SK-N-SH (cell line): ENCODE measurements at regions not wholly inside any gene's neighbourhood (a gene's known extent, or its start where the extent isn't known, plus 50 kb on each side); places are given as distances from the start of the nearest gene placed in this dataset.

Experiments
- CTCF ChIA-PET: fragments of 300-600, 350-600 bp; formaldehyde crosslinking; extraction: SDS; loops from one replicate; lab custom pipeline; 2021; lab: Yijun Ruan, JAX
- POLR2A ChIA-PET: fragments of 350-600 bp; sonication (Branson Sonifier 250); formaldehyde crosslinking; extraction: SDS; loops from one replicate; lab custom pipeline; 2020; ENCODE audit warnings: antibody characterized with exemption, inconsistent platforms; lab: Yijun Ruan, JAX
- DNase-seq: peaks from one replicate; pipeline ENCODE4 v3.0.0; 2012
- H2AFZ ChIP-seq: fragments of 200-600 bp; sonication (generic); 2 replicates; pipeline ENCODE4 v1.8.1; 2016; ENCODE audit warnings: antibody characterized with exemption, mild to moderate bottlenecking, low read depth
- H3F3A ChIP-seq: fragments of 200-600 bp; sonication (generic); replicated peaks from 2 replicates; pipeline ENCODE3; 2016; ENCODE audit warnings: antibody characterized with exemption, mild to moderate bottlenecking; ENCODE audit not compliant: insufficient read depth
- H3K27ac ChIP-seq, 2 experiments: fragments of 200-500 bp in 1 of 2; fragments of 200-600 bp in 1 of 2; sonication (Bioruptor generic) in 1 of 2; sonication (generic), shearing (Covaris generic) in 1 of 2; 2 replicates each; pipeline versions ENCODE4 v1.5.1 to v1.6.1; 2014 to 2016; ENCODE audit warnings: low read depth in 2 of 2, inconsistent platforms in 1 of 2, low read length in 1 of 2, mild to moderate bottlenecking in 1 of 2, mixed read lengths in 1 of 2
- H3K27me3 ChIP-seq: fragments of 200-600 bp; sonication (generic), shearing (Covaris generic); 2 replicates; pipeline ENCODE4 v1.6.1; 2016; ENCODE audit warnings: mixed run types; ENCODE audit not compliant: insufficient read depth
- H3K36me3 ChIP-seq, 2 experiments: fragments of 200-500 bp in 1 of 2; fragments of 200-600 bp in 1 of 2; sonication (Bioruptor generic) in 1 of 2; sonication (generic) in 1 of 2; replicated peaks in 1 of 2; 2 replicates each; pipeline versions ENCODE3 to v1.5.1; 2014 to 2016; ENCODE audit warnings: low read length in 1 of 2, mild to moderate bottlenecking in 1 of 2; ENCODE audit not compliant: insufficient read depth in 2 of 2, control insufficient read depth in 1 of 2
- H3K4me1 ChIP-seq, 2 experiments: fragments of 200-500 bp in 1 of 2; fragments of 200-600 bp in 1 of 2; sonication (Bioruptor generic) in 1 of 2; sonication (generic), shearing (Covaris generic) in 1 of 2; 2 replicates each; pipeline versions ENCODE4 v1.5.1 to v1.6.1; 2014 to 2016; ENCODE audit warnings: low read depth in 1 of 2, low read length in 1 of 2, mixed run types in 1 of 2; ENCODE audit not compliant: insufficient read depth in 2 of 2, control insufficient read depth in 1 of 2
- H3K4me2 ChIP-seq: fragments of 200-600 bp; sonication (generic), shearing (Covaris generic); 2 replicates; pipeline ENCODE4 v1.6.1; 2017; ENCODE audit warnings: mixed run types
- H3K4me3 ChIP-seq, 2 experiments: fragments of 200-500 bp in 1 of 2; fragments of 200-600 bp in 1 of 2; sonication (Bioruptor generic) in 1 of 2; sonication (generic), shearing (Covaris generic) in 1 of 2; 2 replicates each; pipeline versions ENCODE4 v1.5.1 to v1.8.1; 2014 to 2016; ENCODE audit warnings: low read depth in 2 of 2, inconsistent platforms in 1 of 2, low read length in 1 of 2, mild to moderate bottlenecking in 1 of 2, mixed read lengths in 1 of 2, moderate library complexity in 1 of 2
- H3K79me2 ChIP-seq: fragments of 200-600 bp; sonication (generic); 2 replicates; pipeline ENCODE4 v1.8.1; 2017; ENCODE audit warnings: mild to moderate bottlenecking; ENCODE audit not compliant: insufficient read depth
- H3K9ac ChIP-seq: fragments of 200-600 bp; sonication (generic); 2 replicates; pipeline ENCODE4 v1.6.1; 2017; ENCODE audit warnings: mixed run types
- H3K9me2 ChIP-seq: fragments of 200-600 bp; sonication (generic); 2 replicates; pipeline ENCODE4 v1.6.1; 2017; ENCODE audit warnings: mixed run types
- H3K9me3 ChIP-seq: fragments of 200-600 bp; sonication (generic); 2 replicates; pipeline ENCODE4 v1.6.1; 2017; ENCODE audit warnings: mixed run types, mild to moderate bottlenecking, moderate library complexity
- H4K20me1 ChIP-seq: fragments of 200-600 bp; sonication (generic); 2 replicates; pipeline ENCODE4 v1.6.1; 2017; ENCODE audit warnings: mild to moderate bottlenecking, mixed run types; ENCODE audit not compliant: insufficient read depth
- CHD2 ChIP-seq: fragments of 150-350 bp; IDR thresholded peaks from 2 replicates; pipeline ENCODE4 v1.6.1; 2018; ENCODE audit warnings: low read length; ENCODE audit not compliant: partially characterized antibody
- ELF1 ChIP-seq: IDR thresholded peaks from 2 replicates; pipeline ENCODE4 v1.4.0; 2012
- EP300 ChIP-seq, 2 experiments: IDR thresholded peaks; 2 replicates each; pipeline versions ENCODE4 v1.4.0 to v1.6.1; 2012; ENCODE audit warnings: borderline replicate concordance in 1 of 2, low read depth in 1 of 2, low read length in 1 of 2
- EZH2phosphoT487 ChIP-seq: fragments of 200-600 bp; sonication (generic); IDR thresholded peaks from 2 replicates; pipeline ENCODE4 v1.6.1; 2017; ENCODE audit warnings: low read depth, mixed run types, mild to moderate bottlenecking, antibody characterized with exemption, moderate library complexity, borderline replicate concordance
- FOSL2 ChIP-seq: IDR thresholded peaks from 2 replicates; pipeline ENCODE4 v1.4.0; 2012; ENCODE audit warnings: low read depth, mild to moderate bottlenecking, moderate library complexity, borderline replicate concordance
- FOXM1 ChIP-seq: IDR thresholded peaks from 2 replicates; pipeline ENCODE4 v1.4.0; 2012; ENCODE audit warnings: low read depth, mild to moderate bottlenecking
- GATA2 ChIP-seq: sonication (generic); formaldehyde crosslinking; IDR thresholded peaks from 2 replicates; pipeline ENCODE4 v1.5.0; 2020; ENCODE audit warnings: mild to moderate bottlenecking, missing genetic modification reagents
- JUND ChIP-seq: IDR thresholded peaks from 2 replicates; pipeline ENCODE4 v1.4.0; 2012
- MEF2A ChIP-seq: IDR thresholded peaks from 2 replicates; pipeline ENCODE4 v1.4.0; 2012; ENCODE audit warnings: low read depth, borderline replicate concordance
- MXI1 ChIP-seq: IDR thresholded peaks from 2 replicates; pipeline ENCODE4 v1.6.1; 2012; ENCODE audit warnings: mild to moderate bottlenecking, low read depth, low read length, improper control_type of control experiment
- POLR2AphosphoS5 ChIP-seq: IDR thresholded peaks from 2 replicates; pipeline ENCODE4 v1.6.1; 2012; ENCODE audit warnings: low read depth, low read length
- RCOR1 ChIP-seq: fragments of 150-350 bp; IDR thresholded peaks from 2 replicates; pipeline ENCODE4 v1.6.1; 2017; ENCODE audit warnings: antibody characterized with exemption, low read length
- RFX5 ChIP-seq: IDR thresholded peaks from 2 replicates; pipeline ENCODE4 v1.6.1; 2012; ENCODE audit warnings: mild to moderate bottlenecking, improper control_type of control experiment, low read length
- SMC3 ChIP-seq: IDR thresholded peaks from 2 replicates; pipeline ENCODE4 v1.6.1; 2012; ENCODE audit warnings: low read depth, low read length, improper control_type of control experiment
- TAF1 ChIP-seq: IDR thresholded peaks from 2 replicates; pipeline ENCODE4 v1.6.1; 2012; ENCODE audit warnings: low read depth, mild to moderate bottlenecking, low read length, moderate library complexity, borderline replicate concordance
- TCF12 ChIP-seq: IDR thresholded peaks from 2 replicates; pipeline ENCODE4 v1.4.0; 2012
- TEAD4 ChIP-seq: IDR thresholded peaks from 2 replicates; pipeline ENCODE4 v1.4.0; 2012; ENCODE audit warnings: mild to moderate bottlenecking, borderline replicate concordance; ENCODE audit not compliant: insufficient read depth
- USF2 ChIP-seq: fragments of 150-350 bp; IDR thresholded peaks from 2 replicates; pipeline ENCODE4 v1.6.1; 2017; ENCODE audit warnings: antibody characterized with exemption, low read length, low read depth, borderline replicate concordance
- YY1 ChIP-seq: IDR thresholded peaks from 2 replicates; pipeline ENCODE4 v1.4.0; 2012; ENCODE audit warnings: low read depth, mild to moderate bottlenecking
- WGBS: methylation state at CpG from one replicate; pipeline ENCODE4 v1.1.6; 2017; ENCODE audit warnings: low lambda C conversion rate; 5-methylcytosine and 5-hydroxymethylcytosine counted together
- TF ChIP-seq, protein P1 (sequence below): fragments of 200-600 bp; sonication (generic); IDR thresholded peaks from 2 replicates; pipeline ENCODE4 v1.6.1; 2017; ENCODE audit warnings: antibody characterized with exemption, mild to moderate bottlenecking, moderate library complexity
- TF ChIP-seq, protein P2 (sequence below): IDR thresholded peaks from 2 replicates; pipeline ENCODE4 v1.4.0; 2012; ENCODE audit warnings: low read depth, borderline replicate concordance
- TF ChIP-seq, protein P3 (sequence below): IDR thresholded peaks from 2 replicates; pipeline ENCODE4; 2012
- TF ChIP-seq, protein P4 (sequence below): IDR thresholded peaks from 2 replicates; pipeline ENCODE4 v1.6.1; 2012; ENCODE audit warnings: mild to moderate bottlenecking, low read depth, low read length, moderate library complexity

DNA sequence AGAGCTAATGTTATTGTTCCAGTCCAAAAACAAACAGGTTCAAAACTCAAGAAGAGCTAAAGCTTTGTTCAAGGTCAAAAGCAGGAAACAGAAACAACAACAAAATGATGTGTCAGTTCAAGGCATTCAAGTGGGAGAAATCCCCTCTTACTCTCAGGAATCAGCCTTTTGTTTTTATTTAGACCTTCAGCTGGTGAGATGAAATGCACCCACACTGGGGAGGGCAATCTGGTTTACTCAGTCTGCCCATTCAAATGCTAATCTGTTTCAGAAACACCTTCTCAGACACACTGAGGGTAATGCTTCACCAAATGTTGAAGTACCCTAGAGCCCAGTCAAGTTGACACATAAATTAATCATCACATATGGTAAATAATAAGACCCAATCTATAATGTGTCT lies 150.6 kb downstream of the TMX3 start:
- DNase-seq: no peak
- H4K20me1 ChIP-seq: no peaks in the 10 kb centered on the region
- no peaks in the 10 kb centered on the region for H3K9me2 ChIP-seq
- no peaks in the 10 kb centered on the region for H3K36me3 ChIP-seq
- no peaks in the 10 kb centered on the region for H3F3A ChIP-seq
- TF ChIP-seq RFX5 (no peak), USF2 (no peak), TEAD4 (no peak), YY1 (no peak), FOXM1 (no peak), RCOR1 (no peak), POLR2AphosphoS5 (no peak), EZH2phosphoT487 (no peak), ELF1 (no peak), JUND (no peak), FOSL2 (no peak)
- TF ChIP-seq, protein P1, sequence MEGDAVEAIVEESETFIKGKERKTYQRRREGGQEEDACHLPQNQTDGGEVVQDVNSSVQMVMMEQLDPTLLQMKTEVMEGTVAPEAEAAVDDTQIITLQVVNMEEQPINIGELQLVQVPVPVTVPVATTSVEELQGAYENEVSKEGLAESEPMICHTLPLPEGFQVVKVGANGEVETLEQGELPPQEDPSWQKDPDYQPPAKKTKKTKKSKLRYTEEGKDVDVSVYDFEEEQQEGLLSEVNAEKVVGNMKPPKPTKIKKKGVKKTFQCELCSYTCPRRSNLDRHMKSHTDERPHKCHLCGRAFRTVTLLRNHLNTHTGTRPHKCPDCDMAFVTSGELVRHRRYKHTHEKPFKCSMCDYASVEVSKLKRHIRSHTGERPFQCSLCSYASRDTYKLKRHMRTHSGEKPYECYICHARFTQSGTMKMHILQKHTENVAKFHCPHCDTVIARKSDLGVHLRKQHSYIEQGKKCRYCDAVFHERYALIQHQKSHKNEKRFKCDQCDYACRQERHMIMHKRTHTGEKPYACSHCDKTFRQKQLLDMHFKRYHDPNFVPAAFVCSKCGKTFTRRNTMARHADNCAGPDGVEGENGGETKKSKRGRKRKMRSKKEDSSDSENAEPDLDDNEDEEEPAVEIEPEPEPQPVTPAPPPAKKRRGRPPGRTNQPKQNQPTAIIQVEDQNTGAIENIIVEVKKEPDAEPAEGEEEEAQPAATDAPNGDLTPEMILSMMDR: no peak
- H3K27me3 ChIP-seq: no peaks in the 10 kb centered on the region
- no peak overlapping the region for H3K4me2 ChIP-seq
- no peak overlapping the region for H3K4me3 ChIP-seq
- no peak overlapping the region for H3K27ac ChIP-seq
- H3K9ac ChIP-seq: no peak overlapping the region
- H3K4me1 ChIP-seq: no peaks in the 10 kb centered on the region
- no peaks in the 10 kb centered on the region for H3K9me3 ChIP-seq
- no peaks in the 10 kb centered on the region for H3K79me2 ChIP-seq
- POLR2A ChIA-PET: no interaction called here
- no peak overlapping the region for H2AFZ ChIP-seq
- CTCF ChIA-PET: no interaction called here

GRCh38 chr18:68560128-68560527 lies 154.8 kb downstream of the TMX3 start:
- Histone ChIP-seq H4K20me1 (no peaks in the 10 kb centered on the region), H3K9me3 (no peaks in the 10 kb centered on the region), H3K27me3 (no peaks in the 10 kb centered on the region), H2AFZ (no peak overlapping the region), H3K27ac (no peak overlapping the region), H3K4me2 (no peak overlapping the region), H3K9ac (no peak overlapping the region), H3K79me2 (no peaks in the 10 kb centered on the region), H3K36me3 (no peaks in the 10 kb centered on the region), H3F3A (no peaks in the 10 kb centered on the region), H3K4me1 (peaks cover 0 to 7% of the 10 kb centered on the region in 2 experiments; a peak in 1 of 4 replicates), H3K9me2 (no peaks in the 10 kb centered on the region), H3K4me3 (no peak overlapping the region)
- ChIA-PET POLR2A (no interaction called here), CTCF (no interaction called here)
- DNase-seq: no peak
- WGBS: 71% methylated on average over 2 of the region's 2 CpGs
- TF ChIP-seq TCF12 (no peak), MEF2A (no peak), RCOR1 (no peak), SMC3 (no peak), EP300 (IDR thresholded peaks at IDR 0.05; ENCODE audit: borderline replicate concordance in 1 of 2, low read depth in 1 of 2, low read length in 1 of 2) (no peak), TAF1 (no peak), RFX5 (no peak), CHD2 (no peak), GATA2 (no peak), MXI1 (no peak)
- TF ChIP-seq, protein P2, sequence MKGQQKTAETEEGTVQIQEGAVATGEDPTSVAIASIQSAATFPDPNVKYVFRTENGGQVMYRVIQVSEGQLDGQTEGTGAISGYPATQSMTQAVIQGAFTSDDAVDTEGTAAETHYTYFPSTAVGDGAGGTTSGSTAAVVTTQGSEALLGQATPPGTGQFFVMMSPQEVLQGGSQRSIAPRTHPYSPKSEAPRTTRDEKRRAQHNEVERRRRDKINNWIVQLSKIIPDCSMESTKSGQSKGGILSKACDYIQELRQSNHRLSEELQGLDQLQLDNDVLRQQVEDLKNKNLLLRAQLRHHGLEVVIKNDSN: no peak
- TF ChIP-seq, protein P3, sequence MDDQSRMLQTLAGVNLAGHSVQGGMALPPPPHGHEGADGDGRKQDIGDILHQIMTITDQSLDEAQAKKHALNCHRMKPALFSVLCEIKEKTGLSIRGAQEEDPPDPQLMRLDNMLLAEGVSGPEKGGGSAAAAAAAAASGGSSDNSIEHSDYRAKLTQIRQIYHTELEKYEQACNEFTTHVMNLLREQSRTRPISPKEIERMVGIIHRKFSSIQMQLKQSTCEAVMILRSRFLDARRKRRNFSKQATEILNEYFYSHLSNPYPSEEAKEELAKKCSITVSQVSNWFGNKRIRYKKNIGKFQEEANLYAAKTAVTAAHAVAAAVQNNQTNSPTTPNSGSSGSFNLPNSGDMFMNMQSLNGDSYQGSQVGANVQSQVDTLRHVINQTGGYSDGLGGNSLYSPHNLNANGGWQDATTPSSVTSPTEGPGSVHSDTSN: no peak
- TF ChIP-seq, protein P4, sequence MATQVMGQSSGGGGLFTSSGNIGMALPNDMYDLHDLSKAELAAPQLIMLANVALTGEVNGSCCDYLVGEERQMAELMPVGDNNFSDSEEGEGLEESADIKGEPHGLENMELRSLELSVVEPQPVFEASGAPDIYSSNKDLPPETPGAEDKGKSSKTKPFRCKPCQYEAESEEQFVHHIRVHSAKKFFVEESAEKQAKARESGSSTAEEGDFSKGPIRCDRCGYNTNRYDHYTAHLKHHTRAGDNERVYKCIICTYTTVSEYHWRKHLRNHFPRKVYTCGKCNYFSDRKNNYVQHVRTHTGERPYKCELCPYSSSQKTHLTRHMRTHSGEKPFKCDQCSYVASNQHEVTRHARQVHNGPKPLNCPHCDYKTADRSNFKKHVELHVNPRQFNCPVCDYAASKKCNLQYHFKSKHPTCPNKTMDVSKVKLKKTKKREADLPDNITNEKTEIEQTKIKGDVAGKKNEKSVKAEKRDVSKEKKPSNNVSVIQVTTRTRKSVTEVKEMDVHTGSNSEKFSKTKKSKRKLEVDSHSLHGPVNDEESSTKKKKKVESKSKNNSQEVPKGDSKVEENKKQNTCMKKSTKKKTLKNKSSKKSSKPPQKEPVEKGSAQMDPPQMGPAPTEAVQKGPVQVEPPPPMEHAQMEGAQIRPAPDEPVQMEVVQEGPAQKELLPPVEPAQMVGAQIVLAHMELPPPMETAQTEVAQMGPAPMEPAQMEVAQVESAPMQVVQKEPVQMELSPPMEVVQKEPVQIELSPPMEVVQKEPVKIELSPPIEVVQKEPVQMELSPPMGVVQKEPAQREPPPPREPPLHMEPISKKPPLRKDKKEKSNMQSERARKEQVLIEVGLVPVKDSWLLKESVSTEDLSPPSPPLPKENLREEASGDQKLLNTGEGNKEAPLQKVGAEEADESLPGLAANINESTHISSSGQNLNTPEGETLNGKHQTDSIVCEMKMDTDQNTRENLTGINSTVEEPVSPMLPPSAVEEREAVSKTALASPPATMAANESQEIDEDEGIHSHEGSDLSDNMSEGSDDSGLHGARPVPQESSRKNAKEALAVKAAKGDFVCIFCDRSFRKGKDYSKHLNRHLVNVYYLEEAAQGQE: no peak
